ENCODE measurements at regions not wholly inside any gene's neighbourhood (a gene's known extent, or its start where the extent isn't known, plus 50 kb on each side); places are given as distances from the start of the nearest gene placed in this dataset.

DNA sequence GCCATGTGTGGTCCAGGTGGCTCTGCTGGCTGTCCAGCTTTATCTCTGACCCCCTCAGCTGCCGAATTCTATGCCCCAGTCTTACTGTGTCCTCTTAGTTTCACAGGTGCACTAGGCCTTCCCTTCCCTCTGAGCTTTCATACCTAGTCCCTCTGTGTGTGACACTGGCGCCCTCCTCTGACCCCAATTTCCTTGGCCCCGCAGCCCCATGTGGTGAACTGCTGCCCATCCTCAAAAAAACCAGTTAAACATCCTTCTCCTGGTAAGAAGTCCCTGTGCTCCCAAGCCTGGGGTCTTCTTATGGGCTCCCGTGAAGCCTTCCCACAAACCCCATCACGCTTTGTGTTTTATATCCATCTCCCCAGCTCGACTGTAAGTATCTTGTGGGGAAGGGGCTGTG lies 93.9 kb upstream of the TSPAN2 start:
- no peak overlapping the region for H3K4me3 ChIP-seq (replicated peaks in 1 of 2; ENCODE audit: low read depth in 2 of 2, low read length in 2 of 2)
- no peak for DNase-seq (ENCODE audit: low read depth in 2 of 2)
- TF ChIP-seq, protein P1, sequence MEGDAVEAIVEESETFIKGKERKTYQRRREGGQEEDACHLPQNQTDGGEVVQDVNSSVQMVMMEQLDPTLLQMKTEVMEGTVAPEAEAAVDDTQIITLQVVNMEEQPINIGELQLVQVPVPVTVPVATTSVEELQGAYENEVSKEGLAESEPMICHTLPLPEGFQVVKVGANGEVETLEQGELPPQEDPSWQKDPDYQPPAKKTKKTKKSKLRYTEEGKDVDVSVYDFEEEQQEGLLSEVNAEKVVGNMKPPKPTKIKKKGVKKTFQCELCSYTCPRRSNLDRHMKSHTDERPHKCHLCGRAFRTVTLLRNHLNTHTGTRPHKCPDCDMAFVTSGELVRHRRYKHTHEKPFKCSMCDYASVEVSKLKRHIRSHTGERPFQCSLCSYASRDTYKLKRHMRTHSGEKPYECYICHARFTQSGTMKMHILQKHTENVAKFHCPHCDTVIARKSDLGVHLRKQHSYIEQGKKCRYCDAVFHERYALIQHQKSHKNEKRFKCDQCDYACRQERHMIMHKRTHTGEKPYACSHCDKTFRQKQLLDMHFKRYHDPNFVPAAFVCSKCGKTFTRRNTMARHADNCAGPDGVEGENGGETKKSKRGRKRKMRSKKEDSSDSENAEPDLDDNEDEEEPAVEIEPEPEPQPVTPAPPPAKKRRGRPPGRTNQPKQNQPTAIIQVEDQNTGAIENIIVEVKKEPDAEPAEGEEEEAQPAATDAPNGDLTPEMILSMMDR (IDR thresholded peaks at IDR 0.05; ENCODE audit: low read depth, low read length) = no peak

DNA sequence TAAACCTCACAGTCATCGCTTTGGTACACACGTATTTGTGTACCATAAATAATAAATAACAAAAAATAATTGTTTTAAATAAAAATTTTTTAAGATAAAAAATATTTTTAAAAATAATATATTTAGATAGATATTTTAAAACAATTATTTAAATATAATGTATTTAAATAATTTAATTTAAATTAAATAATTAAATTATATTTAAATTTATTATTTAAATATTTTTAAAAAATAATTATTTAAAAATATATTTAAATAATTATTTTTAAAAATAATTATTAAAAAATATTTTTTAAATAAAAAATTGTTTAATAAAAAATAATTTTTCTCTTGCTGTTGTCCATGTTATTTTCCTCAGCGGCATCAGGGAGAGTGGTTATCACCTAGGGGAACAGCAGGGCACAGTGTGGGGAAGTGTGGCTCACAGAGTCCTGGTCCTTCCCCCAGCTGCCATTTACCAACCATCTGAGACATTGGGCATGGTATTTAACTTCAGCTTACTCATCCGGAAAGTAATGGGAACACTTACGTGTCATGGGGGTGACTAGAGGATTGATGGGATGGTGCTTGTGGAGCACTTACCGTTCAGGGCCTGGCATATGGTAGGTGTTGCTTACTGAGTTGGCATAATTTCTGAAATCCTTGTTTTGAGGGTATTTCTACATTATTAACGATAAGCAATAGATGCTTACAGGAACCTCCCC lies 92.9 kb upstream of the TSPAN2 start:
- H3K4me3 ChIP-seq (replicated peaks in 1 of 2; ENCODE audit: low read depth in 2 of 2, low read length in 2 of 2) = no peak overlapping the region
- peak in 1 of 2 donors; percentile 50 for DNase-seq (ENCODE audit: low read depth in 2 of 2)
- TF ChIP-seq, protein P1 (IDR thresholded peaks at IDR 0.05; ENCODE audit: low read depth, low read length) = no peak

DNA sequence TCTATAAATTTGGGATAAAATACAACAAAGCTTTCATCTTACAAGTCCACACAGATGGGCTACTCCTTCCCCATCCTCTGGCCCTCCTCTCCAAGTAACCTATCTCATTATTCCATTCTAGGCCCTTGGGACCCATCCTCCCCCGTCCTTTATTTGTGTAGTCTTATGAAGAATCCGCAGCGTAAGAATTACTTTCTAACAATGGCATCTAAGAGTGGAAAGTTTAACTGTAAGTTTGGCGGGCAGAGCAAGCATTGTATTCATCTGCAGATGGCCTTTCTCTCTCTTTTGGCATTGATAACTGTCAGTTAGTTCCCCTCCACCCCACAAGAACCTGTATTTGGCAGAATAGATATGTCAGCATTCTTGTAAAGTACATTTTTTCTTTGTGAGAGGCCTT lies 91.9 kb upstream of the TSPAN2 start:
- TF ChIP-seq, protein P1 (IDR thresholded peaks at IDR 0.05; ENCODE audit: low read depth, low read length) = no peak
- H3K4me3 ChIP-seq (replicated peaks in 1 of 2; ENCODE audit: low read depth in 2 of 2, low read length in 2 of 2) = no peak overlapping the region
- DNase-seq (ENCODE audit: low read depth in 2 of 2) = peak in 1 of 2 donors; percentile 33

DNA sequence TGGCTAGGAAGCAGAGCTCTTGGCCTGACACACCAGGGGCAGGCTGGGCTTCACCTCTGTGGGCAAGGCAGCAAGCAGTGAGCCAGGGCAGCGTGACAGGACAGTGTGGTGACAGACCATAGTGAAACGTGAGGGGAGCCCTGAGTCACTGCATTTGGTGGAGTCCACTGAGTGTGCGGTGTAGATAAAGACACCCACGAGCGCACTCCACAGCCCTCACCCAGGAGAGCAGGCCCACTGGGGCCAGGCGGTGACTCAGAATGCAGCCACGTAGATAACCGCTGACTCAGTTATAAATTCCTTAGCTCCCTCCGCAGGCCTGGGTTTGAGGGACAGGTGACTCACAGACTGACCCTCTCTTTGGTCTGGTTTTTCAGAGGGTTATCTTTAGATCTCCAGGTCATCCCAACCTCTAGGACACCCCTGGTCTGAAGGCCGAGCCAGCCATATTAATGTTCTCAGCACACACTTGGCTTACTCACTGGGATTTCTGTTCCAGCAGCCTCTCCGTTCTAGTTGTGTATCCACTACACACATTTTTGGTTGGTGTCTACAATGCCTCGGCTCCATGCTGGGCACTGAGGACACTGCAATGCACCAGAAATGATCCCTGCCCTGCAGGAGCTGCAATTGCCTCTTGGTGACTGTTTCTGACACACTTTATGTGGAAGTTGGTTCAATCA lies 90.2 kb upstream of the TSPAN2 start:
- TF ChIP-seq, protein P1 (IDR thresholded peaks at IDR 0.05; ENCODE audit: low read depth, low read length) = no peak
- no peak overlapping the region for H3K4me3 ChIP-seq (replicated peaks in 1 of 2; ENCODE audit: low read depth in 2 of 2, low read length in 2 of 2)
- DNase-seq (ENCODE audit: low read depth in 2 of 2) = peak; percentile 88 to 97

DNA sequence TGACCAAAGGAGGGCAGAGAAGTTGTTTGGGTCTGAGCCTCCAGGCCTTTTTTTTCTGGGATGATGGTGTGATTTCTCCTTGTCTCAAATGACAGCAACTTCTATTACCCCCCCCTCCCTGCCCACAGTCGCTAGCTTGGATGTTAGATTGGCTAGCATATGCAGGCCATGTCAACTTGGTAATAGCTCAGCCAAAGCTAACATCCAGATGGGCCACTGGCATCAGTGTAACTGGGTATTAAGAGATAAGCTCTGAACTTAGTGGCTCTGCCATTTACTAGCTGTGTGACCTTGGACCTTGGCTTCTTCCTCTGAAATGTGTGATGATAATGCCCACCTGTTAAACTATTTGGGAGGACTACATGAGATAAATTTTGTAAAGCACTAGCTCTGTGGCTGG lies 86.9 kb upstream of the TSPAN2 start:
- no peak for DNase-seq (ENCODE audit: low read depth in 2 of 2)
- TF ChIP-seq, protein P1 (IDR thresholded peaks at IDR 0.05; ENCODE audit: low read depth, low read length) = no peak
- H3K4me3 ChIP-seq (replicated peaks in 1 of 2; ENCODE audit: low read depth in 2 of 2, low read length in 2 of 2) = no peak overlapping the region

DNA sequence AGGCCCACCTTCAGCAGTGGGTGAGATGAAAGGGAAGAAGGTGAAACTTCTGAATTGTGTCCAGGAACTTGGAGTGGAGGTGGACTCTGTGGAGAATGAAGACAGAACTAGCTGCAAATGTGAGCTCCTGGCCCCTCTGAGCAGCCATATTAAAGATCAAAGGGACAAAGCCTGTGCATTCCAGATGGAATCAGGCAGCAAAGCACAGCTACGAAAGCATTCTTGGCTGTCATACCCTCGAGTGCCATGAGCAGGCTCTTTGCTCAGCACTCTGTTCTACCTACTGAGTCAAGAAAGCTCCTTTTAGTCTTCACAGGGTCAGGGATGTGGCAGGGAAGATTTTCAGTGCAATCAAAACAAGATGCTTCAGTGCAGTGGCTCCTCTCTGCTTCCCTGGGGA lies 86.3 kb upstream of the TSPAN2 start:
- TF ChIP-seq, protein P1 (IDR thresholded peaks at IDR 0.05; ENCODE audit: low read depth, low read length) = no peak
- no peak for DNase-seq (ENCODE audit: low read depth in 2 of 2)
- no peak overlapping the region for H3K4me3 ChIP-seq (replicated peaks in 1 of 2; ENCODE audit: low read depth in 2 of 2, low read length in 2 of 2)
